ENCODE measurements at regions not wholly inside any gene's neighbourhood (a gene's known extent, or its start where the extent isn't known, plus 50 kb on each side); places are given as distances from the start of the nearest gene placed in this dataset.
A peak's percentile ranks its signal among the peaks of the same experiment; 100 is the strongest.

DNA sequence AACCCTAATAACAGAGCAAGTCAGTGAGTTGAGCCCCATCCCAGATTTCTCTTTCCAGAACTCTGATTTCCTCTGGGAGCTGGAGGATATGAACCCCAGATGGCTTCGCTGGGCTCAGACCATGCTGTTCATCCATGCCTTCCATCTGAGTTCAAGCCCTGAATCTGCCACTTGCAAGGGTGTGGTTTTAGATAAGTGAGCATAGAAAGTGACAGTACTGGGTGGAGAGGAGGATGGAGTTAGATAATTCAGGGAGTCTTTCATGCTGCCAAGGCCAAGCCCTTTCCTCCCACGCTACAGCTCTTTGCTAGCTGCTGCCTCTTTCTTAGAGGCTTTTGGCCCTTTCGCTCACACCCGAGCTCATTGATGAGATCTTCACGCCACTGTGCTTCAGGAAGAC, 57.2 kb upstream of the MAFB start:
- no peak overlapping the region for H3K4me3 ChIP-seq (ENCODE audit: low read depth, low read length)
- no peak for TF ChIP-seq CTCF (conservative IDR thresholded peaks at IDR 0.05; ENCODE audit: low read depth, low read length)
- no peak for DNase-seq (ENCODE audit: low read depth)

DNA sequence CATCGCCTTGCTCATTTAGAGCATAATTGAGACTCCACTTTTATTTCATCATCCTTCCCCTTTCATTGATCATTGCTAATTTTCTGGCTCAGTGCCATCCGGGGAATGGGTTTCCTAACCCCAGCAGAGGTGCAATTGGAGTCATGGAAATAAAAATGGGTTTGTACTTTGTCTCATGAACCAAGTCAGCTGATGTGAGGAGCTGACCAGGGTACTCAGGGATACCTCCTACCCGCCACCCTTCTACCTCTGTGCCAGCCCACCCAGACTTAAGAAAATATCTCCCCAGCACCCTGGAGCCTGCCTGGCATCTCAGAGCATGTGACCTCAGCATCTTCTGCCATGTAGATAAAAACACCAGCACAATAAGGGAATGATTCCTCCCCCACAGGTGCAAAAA, 59.1 kb upstream of the MAFB start:
- DNase-seq (ENCODE audit: low read depth): no peak
- H3K4me3 ChIP-seq (ENCODE audit: low read depth, low read length): no peak overlapping the region
- TF ChIP-seq CTCF (conservative IDR thresholded peaks at IDR 0.05; ENCODE audit: low read depth, low read length): no peak

DNA sequence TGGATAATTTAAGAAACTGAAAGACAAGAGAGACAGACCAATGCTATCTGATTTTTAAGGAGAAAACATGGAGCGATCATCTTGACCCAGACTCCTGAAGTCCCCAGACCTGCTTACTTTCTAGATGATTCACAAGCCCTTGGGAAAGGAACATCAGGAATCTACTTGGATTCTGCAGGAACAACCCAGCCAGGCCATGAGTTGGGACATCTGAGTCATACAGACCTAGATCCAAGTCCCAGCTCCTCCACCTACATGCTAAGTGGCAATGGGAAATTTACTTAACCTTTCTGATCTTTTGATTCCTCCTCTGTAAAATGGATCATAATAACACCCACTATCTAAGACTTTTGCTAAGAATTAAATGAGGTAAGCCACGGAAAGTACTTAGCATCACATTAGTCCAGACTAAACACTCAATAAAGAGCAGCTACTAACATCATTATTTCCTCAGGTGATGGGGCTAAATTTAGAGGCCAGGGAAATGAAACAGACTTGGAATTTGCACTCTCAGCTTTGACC, 61.0 kb upstream of the MAFB start:
- DNase-seq (ENCODE audit: low read depth): no peak
- TF ChIP-seq CTCF (conservative IDR thresholded peaks at IDR 0.05; ENCODE audit: low read depth, low read length): no peak
- H3K4me3 ChIP-seq (ENCODE audit: low read depth, low read length): no peak overlapping the region

DNA sequence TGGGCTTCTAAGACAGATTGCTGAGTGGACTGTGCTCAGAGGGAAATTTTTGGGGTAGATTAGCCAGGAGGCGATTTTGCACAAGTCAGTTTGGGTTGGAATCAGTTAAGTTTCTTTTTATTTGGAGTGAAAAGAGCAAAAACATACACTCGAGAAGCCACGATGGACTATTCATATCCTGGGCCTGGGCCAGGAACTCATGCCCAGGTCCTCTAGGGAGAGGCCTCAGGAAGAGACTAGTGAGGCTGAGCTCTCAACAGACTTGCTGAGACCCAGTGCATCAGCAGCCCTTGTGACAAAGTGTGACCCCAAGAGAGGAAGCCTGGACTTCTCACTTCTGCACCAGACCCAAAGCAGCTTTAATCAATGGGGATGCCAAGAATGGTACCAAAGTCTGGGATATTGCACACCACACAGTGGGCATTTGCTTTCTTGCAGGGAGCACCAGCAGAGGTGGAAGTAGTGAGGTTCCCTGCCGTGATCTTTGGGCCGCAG, 61.6 kb upstream of the MAFB start:
- no peak overlapping the region for H3K4me3 ChIP-seq (ENCODE audit: low read depth, low read length)
- TF ChIP-seq CTCF (conservative IDR thresholded peaks at IDR 0.05; ENCODE audit: low read depth, low read length): no peak
- DNase-seq (ENCODE audit: low read depth): no peak

DNA sequence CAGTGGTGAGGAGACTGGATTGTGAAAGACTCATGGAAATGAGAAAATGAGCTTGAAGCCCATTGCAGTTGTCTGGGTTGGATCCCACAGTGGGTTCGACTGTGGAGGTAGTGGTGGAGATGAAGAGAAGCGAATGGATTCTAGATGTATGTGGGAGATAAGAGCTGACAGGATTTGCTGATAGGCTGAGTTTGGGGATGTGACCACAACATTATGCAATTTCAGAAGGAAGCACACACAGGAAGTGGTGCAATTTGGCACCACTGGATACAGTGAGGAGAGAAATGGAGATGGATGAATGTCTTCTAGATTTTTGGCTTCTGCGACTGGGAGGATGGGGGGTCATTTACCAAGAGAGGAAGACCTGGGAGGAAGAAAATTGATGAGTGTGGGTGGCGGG, 64.4 kb upstream of the MAFB start:
- no peak for TF ChIP-seq CTCF (conservative IDR thresholded peaks at IDR 0.05; ENCODE audit: low read depth, low read length)
- DNase-seq (ENCODE audit: low read depth): peak; percentile 27
- no peak overlapping the region for H3K4me3 ChIP-seq (ENCODE audit: low read depth, low read length)

- DNase-seq (ENCODE audit: low read depth): no peak
- no peak for TF ChIP-seq CTCF (conservative IDR thresholded peaks at IDR 0.05; ENCODE audit: low read depth, low read length)
- H3K4me3 ChIP-seq (ENCODE audit: low read depth, low read length): no peak overlapping the region
Measured at GRCh38 chr20:40754339-40754943, 65.4 kb upstream of the MAFB start.

- no peak for TF ChIP-seq CTCF (conservative IDR thresholded peaks at IDR 0.05; ENCODE audit: low read depth, low read length)
- peak; percentile 24 for DNase-seq (ENCODE audit: low read depth)
- no peak overlapping the region for H3K4me3 ChIP-seq (ENCODE audit: low read depth, low read length)
Measured at GRCh38 chr20:40757087-40757486, 68.1 kb upstream of the MAFB start.
